Calu3 (cell line): ENCODE measurements at regions not wholly inside any gene's neighbourhood (a gene's known extent, or its start where the extent isn't known, plus 50 kb on each side); places are given as distances from the start of the nearest gene placed in this dataset.

Source experiments
- BruUV-seq: library from RNA; stranded (reverse); fragments of 400-500 nt; replicated peaks from 2 replicates; lab custom pipeline; 2021; lab: Mats Ljungman, UMichigan
- CTCF ChIA-PET: fragments of 300-600 bp; sonication (Branson Sonifier 250); formaldehyde crosslinking; loops from one replicate; lab custom pipeline; 2022; ENCODE audit warnings: antibody characterized with exemption; lab: Charles Lee
- DNase-seq: peaks from one replicate; pipeline ENCODE4 v3.0.0; 2022
- H3K27ac Mint-ChIP-seq: one replicate; pipeline ENCODE4 v1.8.0; 2022; ENCODE audit warnings: mixed read lengths; ENCODE audit not compliant: unreplicated experiment
- H3K27me3 Mint-ChIP-seq: one replicate; pipeline ENCODE4 v1.8.0; 2022; ENCODE audit warnings: mixed read lengths; ENCODE audit not compliant: unreplicated experiment
- H3K36me3 Mint-ChIP-seq: one replicate; pipeline ENCODE4 v1.8.0; 2022; ENCODE audit warnings: mild to moderate bottlenecking, moderate library complexity, mixed read lengths; ENCODE audit not compliant: insufficient read depth, unreplicated experiment
- H3K4me1 Mint-ChIP-seq: one replicate; pipeline ENCODE4 v1.8.0; 2022; ENCODE audit warnings: mild to moderate bottlenecking, low read depth, mixed read lengths; ENCODE audit not compliant: unreplicated experiment
- H3K4me3 Mint-ChIP-seq: one replicate; pipeline ENCODE4 v1.8.0; 2022; ENCODE audit warnings: mild to moderate bottlenecking, low read depth, moderate library complexity, mixed read lengths; ENCODE audit not compliant: unreplicated experiment
- H3K9me3 Mint-ChIP-seq: one replicate; pipeline ENCODE4 v1.8.0; 2022; ENCODE audit warnings: low read depth, mixed read lengths; ENCODE audit not compliant: unreplicated experiment
- CTCF ChIP-seq: fragments of 200-600 bp; IDR thresholded peaks from one replicate; pipeline ENCODE4 v1.8.0; 2022; ENCODE audit warnings: antibody characterized with exemption; ENCODE audit not compliant: unreplicated experiment
- intact Hi-C: fragments of 100-400 bp; cut with micrococcal nuclease; formaldehyde crosslinking; loops from one replicate; pipeline ENCODE4 v1.10.0; 2022; ENCODE audit not compliant: unreplicated experiment

- BruUV-seq, result no TSS peak
- intact Hi-C loops, result no loop called here
- peaks cover 6% of the 10 kb centered on the region for H3K36me3 Mint-ChIP-seq
- no peak for DNase-seq
- H3K4me1 Mint-ChIP-seq, result peaks cover 20% of the 10 kb centered on the region
- TF ChIP-seq CTCF, result no peak
- H3K27me3 Mint-ChIP-seq, result no peaks in the 10 kb centered on the region
- no peak overlapping the region for H3K27ac Mint-ChIP-seq
- no peaks in the 10 kb centered on the region for H3K9me3 Mint-ChIP-seq
- CTCF ChIA-PET, result no interaction called here
- H3K4me3 Mint-ChIP-seq, result no peak overlapping the region
These were observed 87.4 kb upstream of the NGF start for GRCh38 chr1:115425442-115425841.

- CTCF ChIA-PET, result no interaction called here
- Mint-ChIP-seq H3K9me3 (no peaks in the 10 kb centered on the region), H3K4me3 (no peak overlapping the region), H3K36me3 (no peaks in the 10 kb centered on the region), H3K27me3 (no peaks in the 10 kb centered on the region), H3K4me1 (peaks cover 3% of the 10 kb centered on the region), H3K27ac (no peak overlapping the region)
- TF ChIP-seq CTCF, result no peak
- BruUV-seq, result no TSS peak
- no peak for DNase-seq
- intact Hi-C loops, result no loop called here
These were observed 85.7 kb upstream of the NGF start for GRCh38 chr1:115423776-115424175.

GRCh38 chr1:115419571-115419970 is 81.5 kb upstream of the NGF start:
- H3K9me3 Mint-ChIP-seq, result no peaks in the 10 kb centered on the region
- CTCF ChIA-PET, result no interaction called here
- BruUV-seq, result no TSS peak
- H3K27me3 Mint-ChIP-seq, result no peaks in the 10 kb centered on the region
- H3K36me3 Mint-ChIP-seq, result no peaks in the 10 kb centered on the region
- no peaks in the 10 kb centered on the region for H3K4me1 Mint-ChIP-seq
- TF ChIP-seq CTCF, result no peak
- H3K27ac Mint-ChIP-seq, result no peak overlapping the region
- DNase-seq, result no peak
- intact Hi-C loops, result no loop called here
- no peak overlapping the region for H3K4me3 Mint-ChIP-seq

- no peak for DNase-seq
- no peak overlapping the region for H3K27ac Mint-ChIP-seq
- BruUV-seq, result no TSS peak
- no peaks in the 10 kb centered on the region for H3K9me3 Mint-ChIP-seq
- H3K4me3 Mint-ChIP-seq, result no peak overlapping the region
- H3K36me3 Mint-ChIP-seq, result no peaks in the 10 kb centered on the region
- TF ChIP-seq CTCF, result no peak
- peaks cover 14% of the 10 kb centered on the region for H3K4me1 Mint-ChIP-seq
- CTCF ChIA-PET, result no interaction called here
- no peaks in the 10 kb centered on the region for H3K27me3 Mint-ChIP-seq
- intact Hi-C loops, result no loop called here
These were observed 75.6 kb upstream of the NGF start for GRCh38 chr1:115413621-115414020.
